H1 (cell line): ENCODE measurements at regions not wholly inside any gene's neighbourhood (a gene's known extent, or its start where the extent isn't known, plus 50 kb on each side); places are given as distances from the start of the nearest gene placed in this dataset.

Experiments
- CTCF ChIA-PET: fragments of 300-600 bp; sonication (Branson Sonifier 250); formaldehyde crosslinking; loops from one replicate; lab custom pipeline; 2021; ENCODE audit not compliant: partially characterized antibody; lab: Charles Lee
- POLR2A ChIA-PET: fragments of 300-600 bp; sonication (Branson Sonifier 250); formaldehyde crosslinking; loops from one replicate; lab custom pipeline; 2021; ENCODE audit warnings: inconsistent platforms; ENCODE audit not compliant: partially characterized antibody; lab: Charles Lee
- DNase-seq, 2 experiments: peaks; one replicate each; pipeline versions ENCODE4 v3.0.0 to v3.0.0-alpha.2; 2010 to 2022; ENCODE audit warnings: low spot score in 2 of 2, low read depth in 1 of 2, mixed read lengths in 1 of 2
- FAIRE-seq: peaks from 2 replicates; lab custom pipeline; 2011; peaks lifted over from hg19 to GRCh38; lab: Jason Lieb, UNC
- H2AFZ ChIP-seq: 2 replicates; pipeline ENCODE4 v1.8.1; 2012; ENCODE audit warnings: low read length, inconsistent platforms
- H2AK5ac ChIP-seq: 2 replicates; pipeline ENCODE4 v1.6.1; 2013; ENCODE audit warnings: low read depth, low read length
- H2BK120ac ChIP-seq: replicated peaks from 2 replicates; pipeline ENCODE3; 2013; ENCODE audit warnings: low read depth, low read length, inconsistent platforms
- H2BK12ac ChIP-seq: 2 replicates; pipeline ENCODE4 v1.6.1; 2013; ENCODE audit warnings: low read depth, low read length
- H2BK15ac ChIP-seq: 2 replicates; pipeline ENCODE4 v1.6.1; 2013; ENCODE audit warnings: low read length
- H2BK20ac ChIP-seq: 2 replicates; pipeline ENCODE4 v1.6.1; 2013; ENCODE audit warnings: low read length
- H2BK5ac ChIP-seq: 2 replicates; pipeline ENCODE4 v1.6.1; 2013; ENCODE audit warnings: low read depth, low read length
- H3K14ac ChIP-seq: 2 replicates; pipeline ENCODE4 v1.6.1; 2013; ENCODE audit warnings: inconsistent platforms; ENCODE audit not compliant: insufficient read length
- H3K18ac ChIP-seq: 2 replicates; pipeline ENCODE4 v1.6.1; 2013; ENCODE audit warnings: low read length; ENCODE audit errors: extremely low read depth
- H3K23ac ChIP-seq: 2 replicates; pipeline ENCODE4 v1.6.1; 2013; ENCODE audit warnings: inconsistent platforms; ENCODE audit not compliant: insufficient read length
- H3K23me2 ChIP-seq: 2 replicates; pipeline ENCODE4 v1.6.1; 2013; ENCODE audit warnings: low read depth, low read length
- H3K27ac ChIP-seq: 2 replicates; pipeline ENCODE4 v1.6.1; 2011; ENCODE audit warnings: low read depth, low read length, inconsistent platforms
- H3K27me3 ChIP-seq, 4 experiments: replicated peaks in 1 of 4; 1 replicate in 1 of 4; 2 replicates in 3 of 4; pipeline versions ENCODE4 v1.6.1 to v1.8.1; 2011 to 2013; ENCODE audit warnings: low read length in 3 of 4, mild to moderate bottlenecking in 3 of 4, inconsistent platforms in 2 of 4, mixed read lengths in 2 of 4, moderate library complexity in 1 of 4; ENCODE audit not compliant: control insufficient read depth in 3 of 4, insufficient read depth in 3 of 4; ENCODE audit errors: extremely low read depth in 1 of 4
- H3K36me3 ChIP-seq, 4 experiments: 2 replicates each; pipeline versions ENCODE4 v1.6.1 to v1.8.1; 2011 to 2013; ENCODE audit warnings: mild to moderate bottlenecking in 4 of 4, low read length in 3 of 4, moderate library complexity in 2 of 4, control low read depth in 1 of 4, inconsistent platforms in 1 of 4; ENCODE audit not compliant: insufficient read depth in 4 of 4, control insufficient read depth in 2 of 4
- H3K4ac ChIP-seq: replicated peaks from 2 replicates; pipeline ENCODE3; 2013; ENCODE audit warnings: low read length, low read depth, mixed read lengths, inconsistent platforms; ENCODE audit not compliant: insufficient read length
- H3K4me1 ChIP-seq, 4 experiments: replicated peaks in 1 of 4; 1 replicate in 1 of 4; 2 replicates in 3 of 4; pipeline versions ENCODE4 v1.6.1 to v1.8.1; 2011 to 2013; ENCODE audit warnings: low read length in 3 of 4, inconsistent platforms in 2 of 4, mixed read lengths in 1 of 4; ENCODE audit not compliant: insufficient read depth in 4 of 4, control insufficient read depth in 3 of 4
- H3K4me2 ChIP-seq, 2 experiments: 2 replicates each; pipeline versions ENCODE4 v1.6.1 to v1.8.1; 2011 to 2013; ENCODE audit warnings: low read depth in 2 of 2, low read length in 2 of 2, control low read depth in 1 of 2, inconsistent platforms in 1 of 2, mild to moderate bottlenecking in 1 of 2; ENCODE audit not compliant: insufficient read depth in 1 of 2
- H3K4me3 ChIP-seq, 4 experiments: fragments of 200-600, 300-600 bp in 1 of 4; sonication (generic), shearing (Covaris generic), sonication (Bioruptor Twin) in 1 of 4; 2 replicates each; pipeline versions ENCODE4 v1.5.1 to v1.8.1; 2011 to 2016; ENCODE audit warnings: low read length in 4 of 4, low read depth in 3 of 4, control low read depth in 2 of 4, inconsistent platforms in 2 of 4, mild to moderate bottlenecking in 2 of 4, mixed read lengths in 1 of 4, moderate library complexity in 1 of 4; ENCODE audit not compliant: insufficient read depth in 2 of 4; ENCODE audit errors: extremely low read depth in 1 of 4
- H3K56ac ChIP-seq: replicated peaks from 2 replicates; pipeline ENCODE3; 2013; ENCODE audit warnings: low read depth, mild to moderate bottlenecking, mixed read lengths, low read length, inconsistent platforms; ENCODE audit not compliant: insufficient read length
- H3K79me1 ChIP-seq: 2 replicates; pipeline ENCODE4 v1.6.1; 2013; ENCODE audit warnings: low read depth, low read length, control low read depth
- H3K79me2 ChIP-seq, 2 experiments: 2 replicates each; pipeline versions ENCODE4 v1.6.1 to v1.8.1; 2012 to 2013; ENCODE audit warnings: low read length in 2 of 2, mild to moderate bottlenecking in 2 of 2, inconsistent platforms in 1 of 2; ENCODE audit not compliant: insufficient read depth in 2 of 2, control insufficient read depth in 1 of 2
- H3K9ac ChIP-seq, 4 experiments: replicated peaks in 1 of 4; 1 replicate in 1 of 4; 2 replicates in 3 of 4; pipeline versions ENCODE4 v1.6.1 to v1.8.1; 2011 to 2013; ENCODE audit warnings: low read depth in 3 of 4, low read length in 3 of 4, control low read depth in 2 of 4, mild to moderate bottlenecking in 2 of 4, moderate library complexity in 2 of 4, inconsistent platforms in 1 of 4; ENCODE audit errors: extremely low read depth in 1 of 4
- H3K9me3 ChIP-seq, 2 experiments: 2 replicates each; pipeline versions ENCODE4 v1.6.1 to v1.8.1; 2012 to 2013; ENCODE audit warnings: mild to moderate bottlenecking in 2 of 2, moderate library complexity in 2 of 2, control low read depth in 1 of 2, inconsistent platforms in 1 of 2, low read depth in 1 of 2, low read length in 1 of 2, mixed read lengths in 1 of 2; ENCODE audit not compliant: insufficient read depth in 2 of 2
- H4K20me1 ChIP-seq, 2 experiments: replicated peaks in 1 of 2; 2 replicates each; pipeline versions ENCODE3 to v1.8.1; 2011 to 2013; ENCODE audit warnings: inconsistent platforms in 2 of 2, low read length in 2 of 2, mild to moderate bottlenecking in 1 of 2; ENCODE audit not compliant: insufficient read depth in 2 of 2, control insufficient read depth in 1 of 2
- H4K5ac ChIP-seq: 2 replicates; pipeline ENCODE4 v1.6.1; 2013; ENCODE audit warnings: low read length, low read depth, mixed read lengths, inconsistent platforms; ENCODE audit not compliant: insufficient read length
- H4K8ac ChIP-seq: 2 replicates; pipeline ENCODE4 v1.8.0; 2013; ENCODE audit warnings: mild to moderate bottlenecking, moderate library complexity, low read length, inconsistent platforms; ENCODE audit not compliant: insufficient read depth; ENCODE audit errors: extremely low read depth
- H4K91ac ChIP-seq: replicated peaks from 2 replicates; pipeline ENCODE3; 2013; ENCODE audit warnings: low read length, mixed read lengths, inconsistent platforms; ENCODE audit not compliant: insufficient read length
- MAFK ChIP-seq: IDR thresholded peaks from 2 replicates; pipeline ENCODE4 v1.6.1; 2012; ENCODE audit warnings: low read depth, mild to moderate bottlenecking, improper control_type of control experiment, low read length
- SUZ12 ChIP-seq: fragments of 200-600 bp; sonication (generic); IDR thresholded peaks from 2 replicates; pipeline ENCODE4 v1.6.1; 2012; ENCODE audit warnings: mild to moderate bottlenecking, inconsistent platforms, low read length, moderate library complexity, mixed read lengths
- TCF12 ChIP-seq: IDR thresholded peaks from 2 replicates; pipeline ENCODE4 v1.6.1; 2011; ENCODE audit warnings: low read depth, mild to moderate bottlenecking, low read length
- TEAD4 ChIP-seq: IDR thresholded peaks from 2 replicates; pipeline ENCODE4 v1.6.1; 2012; ENCODE audit warnings: low read depth, low read length, inconsistent platforms, mixed read lengths
- WGBS, 2 experiments: shearing (Covaris generic) in 1 of 2; methylation state at CpG; one replicate each; pipeline versions ENCODE4 v1.1.6 to v1.1.7; 2013 to 2015; ENCODE audit warnings: low lambda C conversion rate in 2 of 2, mixed read lengths in 2 of 2, inconsistent platforms in 1 of 2, low coverage in 1 of 2, missing lambda C conversion rate in 1 of 2; ENCODE audit not compliant: insufficient replicate concordance in 2 of 2, insufficient coverage in 1 of 2, insufficient read length in 1 of 2; ENCODE audit errors: extremely low coverage in 1 of 2, missing lambda C conversion rate in 1 of 2; 5-methylcytosine and 5-hydroxymethylcytosine counted together
- TF ChIP-seq, protein P1 (sequence below): IDR thresholded peaks from 2 replicates; pipeline ENCODE4 v1.6.1; 2011; ENCODE audit warnings: low read length, improper control_type of control experiment

DNA sequence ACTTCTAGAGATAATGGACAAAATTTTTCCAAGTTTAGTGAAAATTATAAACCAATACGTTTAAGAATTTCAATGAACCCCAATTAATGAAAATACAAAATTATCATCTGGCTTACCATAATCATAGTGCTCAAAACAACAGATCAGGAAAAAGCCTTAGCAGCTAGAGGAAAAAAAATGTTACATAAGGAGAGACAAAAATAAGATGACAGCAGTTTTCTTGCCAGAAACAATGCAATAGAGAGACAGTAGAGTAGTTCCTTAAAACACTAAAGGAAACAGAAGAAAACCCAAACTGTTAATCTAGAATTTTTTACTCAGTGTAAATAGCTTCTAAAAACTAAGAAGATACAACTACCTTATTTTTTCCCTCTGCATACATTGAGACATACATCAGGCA lies 341.7 kb upstream of the CHORDC1 start:
- no peak overlapping the region for H3K4me3 ChIP-seq

More for the DNA sequence above, 341.7 kb upstream of the CHORDC1 start:
- Histone ChIP-seq H3K23ac (no peak overlapping the region), H3K4ac (no peak overlapping the region), H3K79me1 (no peaks in the 10 kb centered on the region), H3K9me3 (no peaks in the 10 kb centered on the region), H3K4me2 (no peak overlapping the region), H3K4me1 (no peaks in the 10 kb centered on the region), H3K14ac (no peak overlapping the region), H2AFZ (no peak overlapping the region), H2BK20ac (no peak overlapping the region), H4K20me1 (no peaks in the 10 kb centered on the region), H3K18ac (no peak overlapping the region), H4K91ac (no peak overlapping the region), H3K36me3 (no peaks in the 10 kb centered on the region), H3K56ac (no peak overlapping the region), H3K27me3 (no peaks in the 10 kb centered on the region), H2BK15ac (no peak overlapping the region), H3K9ac (no peak overlapping the region), H2AK5ac (no peak overlapping the region), H3K27ac (no peak overlapping the region), H3K79me2 (no peaks in the 10 kb centered on the region), H2BK120ac (no peak overlapping the region), H2BK5ac (no peak overlapping the region), H4K5ac (no peak overlapping the region), H2BK12ac (no peak overlapping the region), H4K8ac (no peak overlapping the region), H3K23me2 (no peaks in the 10 kb centered on the region)
- CTCF ChIA-PET, result no interaction called here
- TF ChIP-seq SUZ12, result no peak
- no peak for TF ChIP-seq MAFK
- TF ChIP-seq TCF12, result no peak
- TF ChIP-seq TEAD4, result no peak
- TF ChIP-seq, protein P1, sequence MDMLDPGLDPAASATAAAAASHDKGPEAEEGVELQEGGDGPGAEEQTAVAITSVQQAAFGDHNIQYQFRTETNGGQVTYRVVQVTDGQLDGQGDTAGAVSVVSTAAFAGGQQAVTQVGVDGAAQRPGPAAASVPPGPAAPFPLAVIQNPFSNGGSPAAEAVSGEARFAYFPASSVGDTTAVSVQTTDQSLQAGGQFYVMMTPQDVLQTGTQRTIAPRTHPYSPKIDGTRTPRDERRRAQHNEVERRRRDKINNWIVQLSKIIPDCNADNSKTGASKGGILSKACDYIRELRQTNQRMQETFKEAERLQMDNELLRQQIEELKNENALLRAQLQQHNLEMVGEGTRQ, result no peak
- POLR2A ChIA-PET, result no interaction called here
- DNase-seq, result no peak
- WGBS, 2 experiments, result 89% methylated on average over 1 of the region's 1 CpG; no CpG with 5 or more reads in 1 of the 2 experiments
- no peak for FAIRE-seq
